HG03565 (cell line): ENCODE measurements at regions not wholly inside any gene's neighbourhood (a gene's known extent, or its start where the extent isn't known, plus 50 kb on each side); places are given as distances from the start of the nearest gene placed in this dataset.
"Not testable (repeated sequence)": the region's sequence is repeated elsewhere in the genome, so short reads cannot be mapped to it uniquely, and the experiment has no call there.

Source experiments
- ATAC-seq: cut with Tn5 transposase; IDR thresholded peaks from one replicate; pipeline ENCODE4 v1.9.1; 2021; ENCODE audit warnings: mild to moderate bottlenecking, moderate library complexity; ENCODE audit not compliant: unreplicated experiment

GRCh38 chr6:170198298-170198697, 92.6 kb downstream of the DLL1 start:
- no peak for ATAC-seq

DNA sequence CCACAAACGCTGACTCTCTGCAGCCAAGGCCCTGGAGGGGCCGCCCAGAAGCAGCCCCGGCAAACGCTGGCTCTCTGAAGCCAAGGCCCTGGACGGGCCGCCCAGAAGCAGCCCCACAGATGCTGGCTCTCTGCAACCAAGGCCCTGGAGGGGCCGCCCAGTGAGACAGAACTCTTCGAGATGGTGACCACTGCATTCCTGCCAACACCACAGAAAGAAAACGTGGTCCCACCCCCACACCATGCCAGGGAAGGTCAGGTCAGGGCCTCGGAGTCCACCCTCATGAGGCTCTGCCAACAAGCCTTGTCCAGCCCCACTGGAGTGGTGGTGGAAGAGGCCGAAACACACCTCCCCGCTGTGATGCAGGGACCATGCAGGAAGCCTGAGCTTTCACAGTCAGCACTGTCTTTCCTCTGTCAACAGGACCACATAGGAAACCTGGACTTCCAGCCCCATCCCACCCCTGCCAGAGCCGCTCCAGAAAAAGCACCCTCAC, 97.5 kb downstream of the DLL1 start:
- ATAC-seq, result no peak

DNA sequence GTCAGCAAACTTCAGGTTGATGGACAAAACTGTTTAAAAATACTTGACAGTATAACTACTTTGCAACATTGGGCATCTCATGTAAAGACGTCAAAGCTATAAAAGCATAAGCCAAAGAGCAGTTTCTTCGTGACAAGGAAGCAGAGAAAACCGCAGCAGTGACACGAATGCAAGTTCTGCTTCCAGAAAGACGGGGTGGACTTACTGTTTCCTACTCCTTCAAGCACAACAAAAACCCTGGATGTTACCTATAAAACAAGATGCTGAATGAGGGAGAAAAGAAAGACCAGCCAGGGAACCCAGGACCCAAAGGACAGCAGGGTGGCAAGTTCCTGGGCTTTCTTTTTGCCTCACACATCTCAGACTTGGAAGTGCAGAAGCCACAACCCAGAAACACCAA, 98.0 kb downstream of the DLL1 start:
- no peak for ATAC-seq

GRCh38 chr6:170192101-170192500, 98.8 kb downstream of the DLL1 start:
- not testable (repeated sequence) for ATAC-seq

- ATAC-seq, result no peak
Measured at GRCh38 chr6:170190046-170190445, 100.8 kb downstream of the DLL1 start.

DNA sequence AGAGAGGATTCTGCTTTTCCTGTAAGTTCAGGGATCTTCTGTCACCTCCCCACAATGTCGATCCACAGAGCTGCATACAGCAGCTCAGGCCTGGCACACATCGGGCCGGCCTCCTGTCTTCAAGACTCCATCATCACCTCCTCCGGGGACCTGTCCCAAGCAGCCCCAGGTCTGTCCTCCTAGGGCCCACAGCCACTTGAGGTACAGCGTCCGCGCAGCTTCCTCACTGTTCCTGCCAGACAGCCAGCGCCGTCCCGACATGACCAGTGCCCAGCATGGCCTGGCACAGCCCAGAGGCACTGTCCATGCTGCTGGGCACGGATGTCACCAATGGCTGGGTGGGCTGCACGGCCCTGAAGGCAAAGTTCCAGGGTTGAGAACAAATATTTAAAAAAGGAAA, 101.6 kb downstream of the DLL1 start:
- no peak for ATAC-seq

- no peak for ATAC-seq
Measured at GRCh38 chr6:170188571-170189001, 102.3 kb downstream of the DLL1 start.

GRCh38 chr6:170187669-170188566, 103.0 kb downstream of the DLL1 start:
- ATAC-seq, result no peak

GRCh38 chr6:170186941-170187668, 103.8 kb downstream of the DLL1 start:
- ATAC-seq, result no peak

GRCh38 chr6:170186006-170186935, 104.6 kb downstream of the DLL1 start:
- ATAC-seq, result no peak

- ATAC-seq, result no peak
Measured at GRCh38 chr6:170185175-170185978, 105.5 kb downstream of the DLL1 start.

DNA sequence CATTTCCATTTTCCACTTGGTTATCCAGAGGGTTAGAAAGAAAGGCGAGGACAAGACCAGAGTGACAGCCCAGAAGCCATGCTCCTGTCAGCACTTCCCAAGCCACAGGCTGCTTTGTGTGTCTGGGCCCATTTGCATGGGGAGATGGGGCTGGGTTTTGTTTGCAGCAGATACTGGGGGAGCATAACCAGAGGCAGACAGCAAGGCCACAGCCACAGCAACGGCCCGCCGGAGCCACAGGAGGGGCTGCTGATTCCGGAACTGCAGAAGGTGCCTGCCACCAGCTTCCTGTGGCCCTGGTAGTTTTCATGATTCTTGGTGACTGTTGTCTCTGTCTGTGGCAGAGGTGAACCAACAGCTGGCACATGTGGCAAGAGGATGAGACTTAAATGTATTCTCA, 106.6 kb downstream of the DLL1 start:
- no peak for ATAC-seq

DNA sequence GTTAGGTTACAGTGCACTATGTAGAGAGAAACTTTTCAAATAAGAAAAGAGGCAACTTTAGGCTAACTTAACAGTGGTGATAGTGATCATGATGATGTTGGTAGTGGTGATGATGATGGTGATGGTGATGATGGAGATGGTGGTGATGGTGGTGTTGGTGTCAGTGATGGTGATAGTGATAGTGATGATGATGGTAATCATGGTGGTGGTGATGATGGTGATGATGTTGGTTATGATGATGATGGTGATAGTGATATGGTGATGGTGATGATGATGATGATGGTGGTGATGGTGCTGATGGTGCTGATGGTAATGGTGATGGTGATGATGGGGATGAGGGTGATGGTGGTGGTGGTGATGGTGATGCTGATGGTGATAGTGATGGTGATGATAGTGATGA, 107.4 kb downstream of the DLL1 start:
- ATAC-seq, result no peak

DNA sequence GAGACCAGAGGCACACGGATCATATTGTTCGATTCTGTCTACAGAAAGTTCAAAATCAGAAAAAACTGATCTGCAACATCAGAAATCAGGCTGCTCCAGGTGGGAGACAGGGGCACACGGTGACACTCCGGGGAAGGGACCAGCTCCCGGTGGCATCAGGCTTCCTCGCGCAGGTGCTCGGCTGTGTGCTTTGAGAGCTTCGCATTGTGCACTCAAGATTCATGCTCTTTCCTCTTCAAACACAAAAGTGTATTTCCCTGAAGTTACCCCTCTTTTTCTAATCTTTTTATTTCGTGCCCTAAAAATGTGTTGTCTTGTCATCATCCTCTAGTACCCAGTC, 108.1 kb downstream of the DLL1 start:
- no peak for ATAC-seq

- ATAC-seq, result no peak
Measured at GRCh38 chr6:170182093-170182780, 108.6 kb downstream of the DLL1 start.

DNA sequence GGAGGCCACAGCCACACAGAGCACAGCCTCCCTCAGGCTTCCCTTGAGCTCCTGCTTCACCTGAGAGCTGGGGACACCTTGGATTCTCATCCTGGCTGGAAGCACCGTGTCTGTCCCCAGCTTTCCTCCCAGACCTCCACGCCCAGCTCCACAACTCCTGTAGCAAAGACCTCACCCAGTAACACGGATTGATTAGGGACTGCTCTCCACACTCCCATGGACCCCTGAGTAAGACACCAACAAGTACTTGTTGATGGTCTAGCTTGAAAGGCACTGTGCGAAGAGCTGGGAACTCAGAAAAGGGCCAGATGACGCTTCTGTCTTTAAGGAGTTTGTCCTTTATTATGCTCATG, 109.6 kb downstream of the DLL1 start:
- no peak for ATAC-seq

- no peak for ATAC-seq
Measured at GRCh38 chr6:170180671-170181337, 110.1 kb downstream of the DLL1 start.

- no peak for ATAC-seq
Measured at GRCh38 chr6:170179616-170180324, 111.1 kb downstream of the DLL1 start.
